GM12878 (cell line): ENCODE measurements at regions not wholly inside any gene's neighbourhood (a gene's known extent, or its start where the extent isn't known, plus 50 kb on each side); places are given as distances from the start of the nearest gene placed in this dataset.

ENCODE experiments used
- ATAC-seq: fragments of 200-7000 bp; cut with Tn5 transposase; 3 replicates; pipeline ENCODE4 v1.9.1; 2020; ENCODE audit warnings: mild to moderate bottlenecking, moderate library complexity
- BruUV-seq: library from RNA; stranded (reverse); fragments of 400-500 nt; replicated peaks from 2 replicates; lab custom pipeline; 2021; lab: Mats Ljungman, UMichigan
- CTCF ChIA-PET: fragments of 300-600 bp; sonication (Branson Sonifier 250); formaldehyde crosslinking; extraction: SDS; loops from one replicate; lab custom pipeline; 2021; ENCODE audit warnings: inconsistent platforms; lab: Yijun Ruan, JAX
- POLR2A ChIA-PET: fragments of 350-600 bp; formaldehyde crosslinking; extraction: SDS; loops from one replicate; lab custom pipeline; 2021; ENCODE audit warnings: inconsistent platforms; lab: Charles Lee
- RAD21 ChIA-PET: fragments of 300-600 bp; sonication (Branson Sonifier 250); formaldehyde crosslinking; loops from one replicate; lab custom pipeline; 2023; ENCODE audit warnings: antibody characterized with exemption; ENCODE audit not compliant: unreplicated experiment; lab: Charles Lee
- SMC1A ChIA-PET: fragments of 300-600 bp; sonication (Branson Sonifier 250); formaldehyde crosslinking; loops from one replicate; lab custom pipeline; 2023; ENCODE audit not compliant: unreplicated experiment, uncharacterized antibody; lab: Charles Lee
- DNase-seq: peaks from one replicate; pipeline ENCODE4 v3.0.0-alpha.2; 2011; ENCODE audit warnings: low read depth, low spot score
- FAIRE-seq: peaks from 3 replicates; lab custom pipeline; 2011; peaks lifted over from hg19 to GRCh38; lab: Jason Lieb, UNC
- H2AFZ ChIP-seq: 2 replicates; pipeline ENCODE4 v1.6.0; 2011; ENCODE audit warnings: low read depth, low read length, control low read depth; ENCODE audit not compliant: control insufficient read depth
- H3K27ac ChIP-seq: 2 replicates; pipeline ENCODE4 v1.5.1; 2011; ENCODE audit warnings: control low read depth; ENCODE audit not compliant: control insufficient read depth, insufficient read depth
- H3K27me3 ChIP-seq, 2 experiments: replicated peaks in 1 of 2; 2 replicates each; pipeline versions ENCODE4 v1.6.0 to v1.6.1; 2011; ENCODE audit warnings: low read length in 1 of 2; ENCODE audit not compliant: control insufficient read depth in 2 of 2, insufficient read depth in 2 of 2
- H3K36me3 ChIP-seq, 2 experiments: 2 replicates each; pipeline ENCODE4 v1.5.1; 2011; ENCODE audit warnings: low read length in 1 of 2; ENCODE audit not compliant: control insufficient read depth in 2 of 2, insufficient read depth in 2 of 2
- H3K4me1 ChIP-seq: 2 replicates; pipeline ENCODE4 v1.6.1; 2011; ENCODE audit warnings: mild to moderate bottlenecking, low read length, moderate library complexity, mixed read lengths; ENCODE audit not compliant: control insufficient read depth, insufficient read depth
- H3K4me2 ChIP-seq: 2 replicates; pipeline ENCODE4 v1.6.0; 2011; ENCODE audit warnings: control low read depth; ENCODE audit not compliant: control insufficient read depth, insufficient read depth
- H3K4me3 ChIP-seq: fragments of 200-600 bp; sonication (generic); 2 replicates; pipeline ENCODE4 v1.5.1; 2016
- H3K79me2 ChIP-seq: 2 replicates; pipeline ENCODE4 v1.6.0; 2011; ENCODE audit warnings: low read length; ENCODE audit not compliant: control insufficient read depth, insufficient read depth
- H3K9ac ChIP-seq: 2 replicates; pipeline ENCODE4 v1.8.0; 2011; ENCODE audit warnings: low read length, control low read depth, mixed read lengths; ENCODE audit not compliant: control insufficient read depth, insufficient read depth
- H3K9me3 ChIP-seq: replicated peaks from 3 replicates; pipeline ENCODE4 v1.5.1; 2011; ENCODE audit warnings: mild to moderate bottlenecking, low read length; ENCODE audit not compliant: control insufficient read depth, insufficient read depth
- H4K20me1 ChIP-seq: 2 replicates; pipeline ENCODE4 v1.6.0; 2011; ENCODE audit not compliant: control insufficient read depth, insufficient read depth
- BACH1 ChIP-seq: fragments of 450-650 bp; IDR thresholded peaks from 2 replicates; pipeline ENCODE4 v1.6.1; 2017; ENCODE audit warnings: mild to moderate bottlenecking, borderline replicate concordance
- HDAC6 ChIP-seq: fragments of 200-600 bp; sonication (generic); IDR thresholded peaks from one replicate; pipeline ENCODE4 v1.8.0; 2017; ENCODE audit warnings: antibody characterized with exemption; ENCODE audit not compliant: unreplicated experiment
- PAX5 ChIP-seq: IDR thresholded peaks from 2 replicates; pipeline ENCODE4 v1.6.1; 2011; ENCODE audit warnings: low read depth, low read length, borderline replicate concordance
- PML ChIP-seq: IDR thresholded peaks from 2 replicates; pipeline ENCODE4 v1.6.1; 2012; ENCODE audit warnings: low read length, inconsistent platforms
- POLR2AphosphoS5 ChIP-seq: IDR thresholded peaks from 2 replicates; pipeline ENCODE4 v1.6.1; 2011; ENCODE audit warnings: mild to moderate bottlenecking, low read length, inconsistent platforms
- RELA ChIP-seq: fragments of 450-650 bp; IDR thresholded peaks from 2 replicates; pipeline ENCODE4 v1.8.0; 2014; ENCODE audit warnings: borderline replicate concordance; ENCODE audit not compliant: partially characterized antibody
- SIX5 ChIP-seq: IDR thresholded peaks from 2 replicates; pipeline ENCODE4 v1.6.1; 2011; ENCODE audit warnings: mild to moderate bottlenecking, low read depth, low read length, moderate library complexity; ENCODE audit not compliant: severe bottlenecking
- SMAD1 ChIP-seq: fragments of 450-650 bp; IDR thresholded peaks from 2 replicates; pipeline ENCODE4 v1.6.1; 2018; ENCODE audit warnings: mild to moderate bottlenecking, low read depth; ENCODE audit not compliant: partially characterized antibody
- STAT3 ChIP-seq: IDR thresholded peaks from 2 replicates; pipeline ENCODE4 v1.6.1; 2011; ENCODE audit warnings: low read depth, low read length, improper control_type of control experiment
- ZSCAN29 ChIP-seq: fragments of 450-650 bp; IDR thresholded peaks from 2 replicates; pipeline ENCODE4 v1.6.1; 2017; ENCODE audit warnings: mild to moderate bottlenecking, moderate library complexity
- WGBS: methylation state at CpG from one replicate; pipeline ENCODE4 v1.1.6; 2016; ENCODE audit warnings: low lambda C conversion rate; ENCODE audit not compliant: insufficient replicate concordance, insufficient coverage; ENCODE audit errors: missing lambda C conversion rate; 5-methylcytosine and 5-hydroxymethylcytosine counted together
- in situ Hi-C: fragments of 300-500 bp; cut with MboI; formaldehyde crosslinking; loops from 9 replicates; pipeline ENCODE4 v1.14.3; 2018; ENCODE audit warnings: mixed read lengths
- intact Hi-C: fragments of 100-400 bp; cut with micrococcal nuclease; formaldehyde crosslinking; loops from one replicate; pipeline ENCODE4 v1.14.2; 2022; ENCODE audit not compliant: unreplicated experiment
- TF ChIP-seq, protein P1 (sequence below): fragments of 450-650 bp; IDR thresholded peaks from 2 replicates; pipeline ENCODE4 v1.6.1; 2017; ENCODE audit warnings: mild to moderate bottlenecking, moderate library complexity

- H3K27ac ChIP-seq = no peak overlapping the region
- no TSS peak for BruUV-seq
- no peak for FAIRE-seq
- no peaks in the 10 kb centered on the region for H3K9me3 ChIP-seq
- WGBS = 37% methylated on average over 6 of the region's 6 CpGs
- SMC1A ChIA-PET = no interaction called here
- no peaks in the 10 kb centered on the region for H3K36me3 ChIP-seq
- TF ChIP-seq POLR2AphosphoS5 (no peak), PML (no peak), BACH1 (no peak), SIX5 (no peak), SMAD1 (no peak), PAX5 (no peak), ZSCAN29 (no peak)
- TF ChIP-seq, all 136 proteins: peak for 0
- in situ Hi-C loops (no loop called here), intact Hi-C loops (no loop called here)
- H3K4me3 ChIP-seq = no peak overlapping the region
- no peak for ATAC-seq
- no peak overlapping the region for H2AFZ ChIP-seq
- H4K20me1 ChIP-seq = no peaks in the 10 kb centered on the region
- no peak overlapping the region for H3K4me2 ChIP-seq
- POLR2A ChIA-PET = no interaction called here
- CTCF ChIA-PET = interaction anchor here (1.2 kb wide), 1 partner anchor 11 kb away, joined by 3 read pairs; no protein-coding TSS in a partner anchor
- H3K4me1 ChIP-seq = no peaks in the 10 kb centered on the region
- RAD21 ChIA-PET = no interaction called here
- no peak for DNase-seq
- peaks cover 0 to 7% of the 10 kb centered on the region in 2 experiments; a peak in 1 of 4 replicates for H3K27me3 ChIP-seq
- H3K79me2 ChIP-seq = no peaks in the 10 kb centered on the region
- H3K9ac ChIP-seq = no peak overlapping the region
Measured at GRCh38 chr12:30816742-30817465, 62.2 kb upstream of the CAPRIN2 start.

DNA sequence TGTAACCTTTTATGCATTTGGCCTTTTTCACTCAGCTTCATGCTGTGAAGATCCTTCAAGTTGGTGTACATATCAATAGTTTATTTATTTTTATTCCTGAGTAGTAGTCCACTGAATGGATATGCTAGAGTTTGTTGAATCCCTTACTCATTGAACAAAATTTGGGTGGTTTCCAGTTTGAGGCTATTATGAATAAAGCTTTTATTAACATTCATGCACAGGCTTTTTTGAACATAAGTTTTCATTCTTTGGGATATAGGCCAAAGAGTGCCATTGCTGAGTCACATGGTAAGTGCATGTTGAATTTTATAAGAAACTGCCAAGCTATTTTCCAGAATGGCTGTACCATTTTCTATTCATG, 59.5 kb upstream of the CAPRIN2 start:
- no peak for ATAC-seq
- in situ Hi-C loops (no loop called here), intact Hi-C loops (no loop called here)
- no peak for TF ChIP-seq STAT3
- no peak for TF ChIP-seq PAX5
- no peak for TF ChIP-seq RELA
- TF ChIP-seq, protein P1, sequence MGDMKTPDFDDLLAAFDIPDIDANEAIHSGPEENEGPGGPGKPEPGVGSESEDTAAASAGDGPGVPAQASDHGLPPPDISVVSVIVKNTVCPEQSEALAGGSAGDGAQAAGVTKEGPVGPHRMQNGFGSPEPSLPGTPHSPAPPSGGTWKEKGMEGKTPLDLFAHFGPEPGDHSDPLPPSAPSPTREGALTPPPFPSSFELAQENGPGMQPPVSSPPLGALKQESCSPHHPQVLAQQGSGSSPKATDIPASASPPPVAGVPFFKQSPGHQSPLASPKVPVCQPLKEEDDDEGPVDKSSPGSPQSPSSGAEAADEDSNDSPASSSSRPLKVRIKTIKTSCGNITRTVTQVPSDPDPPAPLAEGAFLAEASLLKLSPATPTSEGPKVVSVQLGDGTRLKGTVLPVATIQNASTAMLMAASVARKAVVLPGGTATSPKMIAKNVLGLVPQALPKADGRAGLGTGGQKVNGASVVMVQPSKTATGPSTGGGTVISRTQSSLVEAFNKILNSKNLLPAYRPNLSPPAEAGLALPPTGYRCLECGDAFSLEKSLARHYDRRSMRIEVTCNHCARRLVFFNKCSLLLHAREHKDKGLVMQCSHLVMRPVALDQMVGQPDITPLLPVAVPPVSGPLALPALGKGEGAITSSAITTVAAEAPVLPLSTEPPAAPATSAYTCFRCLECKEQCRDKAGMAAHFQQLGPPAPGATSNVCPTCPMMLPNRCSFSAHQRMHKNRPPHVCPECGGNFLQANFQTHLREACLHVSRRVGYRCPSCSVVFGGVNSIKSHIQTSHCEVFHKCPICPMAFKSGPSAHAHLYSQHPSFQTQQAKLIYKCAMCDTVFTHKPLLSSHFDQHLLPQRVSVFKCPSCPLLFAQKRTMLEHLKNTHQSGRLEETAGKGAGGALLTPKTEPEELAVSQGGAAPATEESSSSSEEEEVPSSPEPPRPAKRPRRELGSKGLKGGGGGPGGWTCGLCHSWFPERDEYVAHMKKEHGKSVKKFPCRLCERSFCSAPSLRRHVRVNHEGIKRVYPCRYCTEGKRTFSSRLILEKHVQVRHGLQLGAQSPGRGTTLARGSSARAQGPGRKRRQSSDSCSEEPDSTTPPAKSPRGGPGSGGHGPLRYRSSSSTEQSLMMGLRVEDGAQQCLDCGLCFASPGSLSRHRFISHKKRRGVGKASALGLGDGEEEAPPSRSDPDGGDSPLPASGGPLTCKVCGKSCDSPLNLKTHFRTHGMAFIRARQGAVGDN = no peak
- no peak for TF ChIP-seq HDAC6
- no peak overlapping the region for H2AFZ ChIP-seq
- no peaks in the 10 kb centered on the region for H3K4me1 ChIP-seq
- FAIRE-seq = no peak
- ChIA-PET SMC1A (no interaction called here), RAD21 (interaction anchor here (1.1 kb wide), 1 partner anchor 12 kb away, joined by 4 read pairs; no protein-coding TSS in a partner anchor), CTCF (interaction anchor here (1.3 kb wide), 1 partner anchor 34 kb away, joined by 3 read pairs; no protein-coding TSS in a partner anchor), POLR2A (no interaction called here)
- no peak overlapping the region for H3K4me3 ChIP-seq
- no peak overlapping the region for H3K27ac ChIP-seq
- no peak for DNase-seq
- no peaks in the 10 kb centered on the region for H3K79me2 ChIP-seq
- H3K36me3 ChIP-seq = no peaks in the 10 kb centered on the region
- BruUV-seq = no TSS peak
- no peaks in the 10 kb centered on the region for H4K20me1 ChIP-seq
- H3K9me3 ChIP-seq = no peaks in the 10 kb centered on the region
- no peak overlapping the region for H3K9ac ChIP-seq
- H3K4me2 ChIP-seq = no peak overlapping the region
- peaks cover 0 to 3% of the 10 kb centered on the region in 2 experiments; a peak in 1 of 4 replicates for H3K27me3 ChIP-seq
